H1 (cell line): ENCODE measurements at regions not wholly inside any gene's neighbourhood (a gene's known extent, or its start where the extent isn't known, plus 50 kb on each side); places are given as distances from the start of the nearest gene placed in this dataset.
"Not testable (repeated sequence)": the region's sequence is repeated elsewhere in the genome, so short reads cannot be mapped to it uniquely, and the experiment has no call there.

Experiments used
- CTCF ChIA-PET: fragments of 300-600 bp; sonication (Branson Sonifier 250); formaldehyde crosslinking; loops from one replicate; lab custom pipeline; 2021; ENCODE audit not compliant: partially characterized antibody; lab: Charles Lee
- POLR2A ChIA-PET: fragments of 300-600 bp; sonication (Branson Sonifier 250); formaldehyde crosslinking; loops from one replicate; lab custom pipeline; 2021; ENCODE audit warnings: inconsistent platforms; ENCODE audit not compliant: partially characterized antibody; lab: Charles Lee
- DNase-seq, 2 experiments: peaks; one replicate each; pipeline versions ENCODE4 v3.0.0 to v3.0.0-alpha.2; 2010 to 2022; ENCODE audit warnings: low spot score in 2 of 2, low read depth in 1 of 2, mixed read lengths in 1 of 2
- FAIRE-seq: peaks from 2 replicates; lab custom pipeline; 2011; peaks lifted over from hg19 to GRCh38; lab: Jason Lieb, UNC
- H2AFZ ChIP-seq: 2 replicates; pipeline ENCODE4 v1.8.1; 2012; ENCODE audit warnings: low read length, inconsistent platforms
- H2AK5ac ChIP-seq: 2 replicates; pipeline ENCODE4 v1.6.1; 2013; ENCODE audit warnings: low read depth, low read length
- H2BK120ac ChIP-seq: replicated peaks from 2 replicates; pipeline ENCODE3; 2013; ENCODE audit warnings: low read depth, low read length, inconsistent platforms
- H2BK12ac ChIP-seq: 2 replicates; pipeline ENCODE4 v1.6.1; 2013; ENCODE audit warnings: low read depth, low read length
- H2BK15ac ChIP-seq: 2 replicates; pipeline ENCODE4 v1.6.1; 2013; ENCODE audit warnings: low read length
- H2BK20ac ChIP-seq: 2 replicates; pipeline ENCODE4 v1.6.1; 2013; ENCODE audit warnings: low read length
- H2BK5ac ChIP-seq: 2 replicates; pipeline ENCODE4 v1.6.1; 2013; ENCODE audit warnings: low read depth, low read length
- H3K14ac ChIP-seq: 2 replicates; pipeline ENCODE4 v1.6.1; 2013; ENCODE audit warnings: inconsistent platforms; ENCODE audit not compliant: insufficient read length
- H3K18ac ChIP-seq: 2 replicates; pipeline ENCODE4 v1.6.1; 2013; ENCODE audit warnings: low read length; ENCODE audit errors: extremely low read depth
- H3K23ac ChIP-seq: 2 replicates; pipeline ENCODE4 v1.6.1; 2013; ENCODE audit warnings: inconsistent platforms; ENCODE audit not compliant: insufficient read length
- H3K23me2 ChIP-seq: 2 replicates; pipeline ENCODE4 v1.6.1; 2013; ENCODE audit warnings: low read depth, low read length
- H3K27ac ChIP-seq: 2 replicates; pipeline ENCODE4 v1.6.1; 2011; ENCODE audit warnings: low read depth, low read length, inconsistent platforms
- H3K27me3 ChIP-seq, 4 experiments: replicated peaks in 1 of 4; 1 replicate in 1 of 4; 2 replicates in 3 of 4; pipeline versions ENCODE4 v1.6.1 to v1.8.1; 2011 to 2013; ENCODE audit warnings: low read length in 3 of 4, mild to moderate bottlenecking in 3 of 4, inconsistent platforms in 2 of 4, mixed read lengths in 2 of 4, moderate library complexity in 1 of 4; ENCODE audit not compliant: control insufficient read depth in 3 of 4, insufficient read depth in 3 of 4; ENCODE audit errors: extremely low read depth in 1 of 4
- H3K36me3 ChIP-seq, 4 experiments: 2 replicates each; pipeline versions ENCODE4 v1.6.1 to v1.8.1; 2011 to 2013; ENCODE audit warnings: mild to moderate bottlenecking in 4 of 4, low read length in 3 of 4, moderate library complexity in 2 of 4, control low read depth in 1 of 4, inconsistent platforms in 1 of 4; ENCODE audit not compliant: insufficient read depth in 4 of 4, control insufficient read depth in 2 of 4
- H3K4ac ChIP-seq: replicated peaks from 2 replicates; pipeline ENCODE3; 2013; ENCODE audit warnings: low read length, low read depth, mixed read lengths, inconsistent platforms; ENCODE audit not compliant: insufficient read length
- H3K4me1 ChIP-seq, 4 experiments: replicated peaks in 1 of 4; 1 replicate in 1 of 4; 2 replicates in 3 of 4; pipeline versions ENCODE4 v1.6.1 to v1.8.1; 2011 to 2013; ENCODE audit warnings: low read length in 3 of 4, inconsistent platforms in 2 of 4, mixed read lengths in 1 of 4; ENCODE audit not compliant: insufficient read depth in 4 of 4, control insufficient read depth in 3 of 4
- H3K4me2 ChIP-seq, 2 experiments: 2 replicates each; pipeline versions ENCODE4 v1.6.1 to v1.8.1; 2011 to 2013; ENCODE audit warnings: low read depth in 2 of 2, low read length in 2 of 2, control low read depth in 1 of 2, inconsistent platforms in 1 of 2, mild to moderate bottlenecking in 1 of 2; ENCODE audit not compliant: insufficient read depth in 1 of 2
- H3K4me3 ChIP-seq, 4 experiments: fragments of 200-600, 300-600 bp in 1 of 4; sonication (generic), shearing (Covaris generic), sonication (Bioruptor Twin) in 1 of 4; 2 replicates each; pipeline versions ENCODE4 v1.5.1 to v1.8.1; 2011 to 2016; ENCODE audit warnings: low read length in 4 of 4, low read depth in 3 of 4, control low read depth in 2 of 4, inconsistent platforms in 2 of 4, mild to moderate bottlenecking in 2 of 4, mixed read lengths in 1 of 4, moderate library complexity in 1 of 4; ENCODE audit not compliant: insufficient read depth in 2 of 4; ENCODE audit errors: extremely low read depth in 1 of 4
- H3K56ac ChIP-seq: replicated peaks from 2 replicates; pipeline ENCODE3; 2013; ENCODE audit warnings: low read depth, mild to moderate bottlenecking, mixed read lengths, low read length, inconsistent platforms; ENCODE audit not compliant: insufficient read length
- H3K79me1 ChIP-seq: 2 replicates; pipeline ENCODE4 v1.6.1; 2013; ENCODE audit warnings: low read depth, low read length, control low read depth
- H3K79me2 ChIP-seq, 2 experiments: 2 replicates each; pipeline versions ENCODE4 v1.6.1 to v1.8.1; 2012 to 2013; ENCODE audit warnings: low read length in 2 of 2, mild to moderate bottlenecking in 2 of 2, inconsistent platforms in 1 of 2; ENCODE audit not compliant: insufficient read depth in 2 of 2, control insufficient read depth in 1 of 2
- H3K9ac ChIP-seq, 4 experiments: replicated peaks in 1 of 4; 1 replicate in 1 of 4; 2 replicates in 3 of 4; pipeline versions ENCODE4 v1.6.1 to v1.8.1; 2011 to 2013; ENCODE audit warnings: low read depth in 3 of 4, low read length in 3 of 4, control low read depth in 2 of 4, mild to moderate bottlenecking in 2 of 4, moderate library complexity in 2 of 4, inconsistent platforms in 1 of 4; ENCODE audit errors: extremely low read depth in 1 of 4
- H3K9me3 ChIP-seq, 2 experiments: 2 replicates each; pipeline versions ENCODE4 v1.6.1 to v1.8.1; 2012 to 2013; ENCODE audit warnings: mild to moderate bottlenecking in 2 of 2, moderate library complexity in 2 of 2, control low read depth in 1 of 2, inconsistent platforms in 1 of 2, low read depth in 1 of 2, low read length in 1 of 2, mixed read lengths in 1 of 2; ENCODE audit not compliant: insufficient read depth in 2 of 2
- H4K20me1 ChIP-seq, 2 experiments: replicated peaks in 1 of 2; 2 replicates each; pipeline versions ENCODE3 to v1.8.1; 2011 to 2013; ENCODE audit warnings: inconsistent platforms in 2 of 2, low read length in 2 of 2, mild to moderate bottlenecking in 1 of 2; ENCODE audit not compliant: insufficient read depth in 2 of 2, control insufficient read depth in 1 of 2
- H4K5ac ChIP-seq: 2 replicates; pipeline ENCODE4 v1.6.1; 2013; ENCODE audit warnings: low read length, low read depth, mixed read lengths, inconsistent platforms; ENCODE audit not compliant: insufficient read length
- H4K8ac ChIP-seq: 2 replicates; pipeline ENCODE4 v1.8.0; 2013; ENCODE audit warnings: mild to moderate bottlenecking, moderate library complexity, low read length, inconsistent platforms; ENCODE audit not compliant: insufficient read depth; ENCODE audit errors: extremely low read depth
- H4K91ac ChIP-seq: replicated peaks from 2 replicates; pipeline ENCODE3; 2013; ENCODE audit warnings: low read length, mixed read lengths, inconsistent platforms; ENCODE audit not compliant: insufficient read length
- ATF2 ChIP-seq: IDR thresholded peaks from 2 replicates; pipeline ENCODE4 v1.6.1; 2012; ENCODE audit warnings: low read length, inconsistent platforms
- EP300 ChIP-seq, 2 experiments: IDR thresholded peaks; 1 replicate in 1 of 2; 2 replicates in 1 of 2; pipeline ENCODE4 v1.6.1; 2011 to 2012; ENCODE audit warnings: low read depth in 2 of 2, low read length in 2 of 2, mild to moderate bottlenecking in 2 of 2, borderline replicate concordance in 1 of 2, inconsistent platforms in 1 of 2, moderate library complexity in 1 of 2
- RAD21 ChIP-seq, 2 experiments: IDR thresholded peaks in 1 of 2; conservative IDR thresholded peaks in 1 of 2; 2 replicates each; pipeline ENCODE4 v1.6.1; 2011; ENCODE audit warnings: low read depth in 2 of 2, low read length in 2 of 2, improper control_type of control experiment in 1 of 2, inconsistent platforms in 1 of 2, mild to moderate bottlenecking in 1 of 2, moderate library complexity in 1 of 2
- RXRA ChIP-seq: IDR thresholded peaks from 2 replicates; pipeline ENCODE4 v1.6.1; 2011; ENCODE audit warnings: low read depth, mild to moderate bottlenecking, low read length, moderate library complexity; ENCODE audit not compliant: insufficient read depth
- SIRT6 ChIP-seq: IDR thresholded peaks from one replicate; pipeline ENCODE4 v1.7.1; 2012; ENCODE audit warnings: low read length, inconsistent platforms
- WGBS, 2 experiments: shearing (Covaris generic) in 1 of 2; methylation state at CpG; one replicate each; pipeline versions ENCODE4 v1.1.6 to v1.1.7; 2013 to 2015; ENCODE audit warnings: low lambda C conversion rate in 2 of 2, mixed read lengths in 2 of 2, inconsistent platforms in 1 of 2, low coverage in 1 of 2, missing lambda C conversion rate in 1 of 2; ENCODE audit not compliant: insufficient replicate concordance in 2 of 2, insufficient coverage in 1 of 2, insufficient read length in 1 of 2; ENCODE audit errors: extremely low coverage in 1 of 2, missing lambda C conversion rate in 1 of 2; 5-methylcytosine and 5-hydroxymethylcytosine counted together

- TF ChIP-seq ATF2 (no peak), RAD21 (IDR thresholded peaks at IDR 0.05 in 1 of 2, conservative IDR thresholded peaks at IDR 0.05 in 1 of 2; ENCODE audit: low read depth in 2 of 2, low read length in 2 of 2) (no peak), RXRA (no peak), EP300 (IDR thresholded peaks at IDR 0.05; ENCODE audit: borderline replicate concordance in 1 of 2, low read depth in 2 of 2, low read length in 2 of 2) (no peak), SIRT6 (no peak)
Measured at GRCh38 chr12:91717804-91718203, 427.8 kb downstream of the BTG1 start (continued).

DNA sequence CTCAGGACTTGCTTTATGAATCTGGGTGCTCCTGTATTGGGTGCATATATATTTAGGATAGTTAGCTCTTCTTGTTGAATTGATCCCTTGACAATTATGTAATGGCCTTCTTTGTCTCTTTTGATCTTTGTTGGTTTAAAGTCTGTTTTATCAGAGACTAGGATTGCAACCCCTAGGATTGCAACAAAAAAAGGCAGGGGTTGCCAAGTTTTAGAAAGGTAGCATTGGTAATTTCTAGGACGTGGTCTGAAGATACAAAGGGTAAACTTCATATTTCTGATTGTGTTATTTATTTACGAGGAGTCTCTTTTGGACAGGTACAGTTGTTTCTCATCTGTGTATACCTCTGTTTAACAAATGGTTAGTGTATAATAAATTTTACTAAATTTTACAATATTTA is 433.7 kb downstream of the BTG1 start:
- H3K18ac ChIP-seq, H2BK5ac ChIP-seq, H3K4me3 ChIP-seq, H3K56ac ChIP-seq, H4K8ac ChIP-seq, H3K79me1 ChIP-seq, FAIRE-seq, H3K27ac ChIP-seq, H2AFZ ChIP-seq, H3K23me2 ChIP-seq, H2BK120ac ChIP-seq, CTCF ChIA-PET, DNase-seq, H2BK12ac ChIP-seq, H3K27me3 ChIP-seq, H3K4ac ChIP-seq, H3K9ac ChIP-seq, H2BK15ac ChIP-seq, H2BK20ac ChIP-seq, POLR2A ChIA-PET, H2AK5ac ChIP-seq, H3K79me2 ChIP-seq, H4K20me1 ChIP-seq, H4K91ac ChIP-seq, H3K36me3 ChIP-seq, H3K14ac ChIP-seq, H3K23ac ChIP-seq, H4K5ac ChIP-seq, H3K4me1 ChIP-seq, H3K9me3 ChIP-seq, H3K4me2 ChIP-seq: not testable (repeated sequence)
- WGBS, 2 experiments = 97% methylated on average over 2 of the region's 2 CpGs; no CpG with 5 or more reads in 1 of the 2 experiments
